ENCODE measurements at regions not wholly inside any gene's neighbourhood (a gene's known extent, or its start where the extent isn't known, plus 50 kb on each side); places are given as distances from the start of the nearest gene placed in this dataset.
"Not testable (repeated sequence)": the region's sequence is repeated elsewhere in the genome, so short reads cannot be mapped to it uniquely, and the experiment has no call there.

DNA sequence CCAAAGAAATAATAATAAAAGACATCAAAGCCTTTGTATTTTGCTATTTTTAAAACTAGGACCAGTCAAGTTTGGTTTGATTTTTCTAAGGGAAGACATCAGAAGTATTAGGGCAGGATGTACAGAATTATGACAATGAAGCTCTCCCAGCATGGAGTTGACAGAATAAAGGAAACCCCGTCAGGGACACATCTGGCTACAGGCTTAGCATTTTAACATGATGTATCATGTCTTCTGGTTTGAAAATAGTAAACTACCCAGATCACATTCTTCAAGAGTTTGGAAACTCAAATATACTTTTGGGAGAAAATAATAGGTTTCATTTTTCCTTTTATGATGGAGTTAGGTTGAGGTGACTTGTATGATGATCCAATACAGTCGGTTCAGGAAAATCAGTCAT, 552.0 kb upstream of the CDH2 start:
- no peak for ATAC-seq
- TF ChIP-seq ZC3H10 (CRISPR knock-in tag; IDR thresholded peaks at IDR 0.05) = no peak

DNA sequence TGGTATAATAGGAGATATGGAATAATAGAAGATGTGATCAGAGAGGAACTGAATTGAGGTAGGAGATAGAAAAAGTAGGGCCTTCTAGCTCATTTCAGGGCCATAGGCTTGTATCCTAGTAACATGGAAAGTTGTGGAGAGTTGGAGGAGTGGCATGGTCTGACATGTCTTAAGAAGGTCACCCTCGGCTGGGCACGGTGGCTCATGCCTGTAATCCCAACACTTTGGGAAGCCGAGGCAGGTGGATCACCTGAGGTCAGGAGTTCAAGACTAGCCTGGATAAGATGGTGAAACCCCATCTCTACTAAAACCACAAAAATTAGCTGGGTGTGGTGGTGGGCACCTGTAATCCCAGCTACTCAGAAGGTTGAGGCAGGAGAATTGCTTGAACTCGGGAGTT, 550.3 kb upstream of the CDH2 start:
- ATAC-seq = not testable (repeated sequence)

DNA sequence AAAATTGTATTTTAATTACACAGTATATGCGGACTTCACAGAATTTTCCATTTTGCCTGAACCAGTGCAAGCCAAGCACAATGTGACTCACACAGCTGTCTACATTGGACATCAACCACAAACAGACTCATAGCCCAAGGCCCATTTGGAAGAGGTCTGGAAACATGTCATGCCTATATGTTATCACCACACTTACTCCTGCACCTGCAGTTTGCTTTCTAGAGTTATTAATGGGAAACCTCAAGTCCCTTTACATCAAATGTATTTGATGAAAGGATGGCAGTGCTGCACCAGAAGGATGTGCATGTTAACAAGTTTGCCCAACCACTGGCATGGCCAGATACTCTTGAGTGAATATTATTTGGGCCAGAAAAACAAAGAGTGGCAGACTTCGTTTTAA, 548.9 kb upstream of the CDH2 start:
- TF ChIP-seq TOX (CRISPR knock-in tag; IDR thresholded peaks at IDR 0.05; ENCODE audit: borderline replicate concordance) (no peak), ARNTL (CRISPR knock-in tag; IDR thresholded peaks at IDR 0.05; ENCODE audit: borderline replicate concordance, low read depth) (no peak), OSR1 (CRISPR knock-in tag; IDR thresholded peaks at IDR 0.05) (no peak), PPARA (CRISPR knock-in tag; IDR thresholded peaks at IDR 0.05; ENCODE audit: borderline replicate concordance) (no peak), BACH2 (CRISPR knock-in tag; IDR thresholded peaks at IDR 0.05; ENCODE audit: borderline replicate concordance) (no peak), ZNF565 (CRISPR knock-in tag; conservative IDR thresholded peaks at IDR 0.05; ENCODE audit: low read depth) (no peak), GLIS3 (CRISPR knock-in tag; IDR thresholded peaks at IDR 0.05) (no peak), ZNF70 (CRISPR knock-in tag; IDR thresholded peaks at IDR 0.05) (no peak), SNAI2 (CRISPR knock-in tag; IDR thresholded peaks at IDR 0.05) (no peak), TCF4 (CRISPR knock-in tag; IDR thresholded peaks at IDR 0.05; ENCODE audit: borderline replicate concordance) (no peak), ISL1 (CRISPR knock-in tag; IDR thresholded peaks at IDR 0.05) (no peak), ZFP3 (CRISPR knock-in tag; IDR thresholded peaks at IDR 0.05) (no peak)
- TF ChIP-seq, protein P1, sequence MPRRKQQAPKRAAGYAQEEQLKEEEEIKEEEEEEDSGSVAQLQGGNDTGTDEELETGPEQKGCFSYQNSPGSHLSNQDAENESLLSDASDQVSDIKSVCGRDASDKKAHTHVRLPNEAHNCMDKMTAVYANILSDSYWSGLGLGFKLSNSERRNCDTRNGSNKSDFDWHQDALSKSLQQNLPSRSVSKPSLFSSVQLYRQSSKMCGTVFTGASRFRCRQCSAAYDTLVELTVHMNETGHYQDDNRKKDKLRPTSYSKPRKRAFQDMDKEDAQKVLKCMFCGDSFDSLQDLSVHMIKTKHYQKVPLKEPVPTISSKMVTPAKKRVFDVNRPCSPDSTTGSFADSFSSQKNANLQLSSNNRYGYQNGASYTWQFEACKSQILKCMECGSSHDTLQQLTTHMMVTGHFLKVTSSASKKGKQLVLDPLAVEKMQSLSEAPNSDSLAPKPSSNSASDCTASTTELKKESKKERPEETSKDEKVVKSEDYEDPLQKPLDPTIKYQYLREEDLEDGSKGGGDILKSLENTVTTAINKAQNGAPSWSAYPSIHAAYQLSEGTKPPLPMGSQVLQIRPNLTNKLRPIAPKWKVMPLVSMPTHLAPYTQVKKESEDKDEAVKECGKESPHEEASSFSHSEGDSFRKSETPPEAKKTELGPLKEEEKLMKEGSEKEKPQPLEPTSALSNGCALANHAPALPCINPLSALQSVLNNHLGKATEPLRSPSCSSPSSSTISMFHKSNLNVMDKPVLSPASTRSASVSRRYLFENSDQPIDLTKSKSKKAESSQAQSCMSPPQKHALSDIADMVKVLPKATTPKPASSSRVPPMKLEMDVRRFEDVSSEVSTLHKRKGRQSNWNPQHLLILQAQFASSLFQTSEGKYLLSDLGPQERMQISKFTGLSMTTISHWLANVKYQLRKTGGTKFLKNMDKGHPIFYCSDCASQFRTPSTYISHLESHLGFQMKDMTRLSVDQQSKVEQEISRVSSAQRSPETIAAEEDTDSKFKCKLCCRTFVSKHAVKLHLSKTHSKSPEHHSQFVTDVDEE (CRISPR knock-in tag; IDR thresholded peaks at IDR 0.05) = no peak
- TF ChIP-seq, protein P2, sequence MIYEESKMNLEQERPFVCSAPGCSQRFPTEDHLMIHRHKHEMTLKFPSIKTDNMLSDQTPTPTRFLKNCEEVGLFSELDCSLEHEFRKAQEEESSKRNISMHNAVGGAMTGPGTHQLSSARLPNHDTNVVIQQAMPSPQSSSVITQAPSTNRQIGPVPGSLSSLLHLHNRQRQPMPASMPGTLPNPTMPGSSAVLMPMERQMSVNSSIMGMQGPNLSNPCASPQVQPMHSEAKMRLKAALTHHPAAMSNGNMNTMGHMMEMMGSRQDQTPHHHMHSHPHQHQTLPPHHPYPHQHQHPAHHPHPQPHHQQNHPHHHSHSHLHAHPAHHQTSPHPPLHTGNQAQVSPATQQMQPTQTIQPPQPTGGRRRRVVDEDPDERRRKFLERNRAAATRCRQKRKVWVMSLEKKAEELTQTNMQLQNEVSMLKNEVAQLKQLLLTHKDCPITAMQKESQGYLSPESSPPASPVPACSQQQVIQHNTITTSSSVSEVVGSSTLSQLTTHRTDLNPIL (CRISPR knock-in tag; IDR thresholded peaks at IDR 0.05; ENCODE audit: low read depth) = no peak
- TF ChIP-seq, protein P3, sequence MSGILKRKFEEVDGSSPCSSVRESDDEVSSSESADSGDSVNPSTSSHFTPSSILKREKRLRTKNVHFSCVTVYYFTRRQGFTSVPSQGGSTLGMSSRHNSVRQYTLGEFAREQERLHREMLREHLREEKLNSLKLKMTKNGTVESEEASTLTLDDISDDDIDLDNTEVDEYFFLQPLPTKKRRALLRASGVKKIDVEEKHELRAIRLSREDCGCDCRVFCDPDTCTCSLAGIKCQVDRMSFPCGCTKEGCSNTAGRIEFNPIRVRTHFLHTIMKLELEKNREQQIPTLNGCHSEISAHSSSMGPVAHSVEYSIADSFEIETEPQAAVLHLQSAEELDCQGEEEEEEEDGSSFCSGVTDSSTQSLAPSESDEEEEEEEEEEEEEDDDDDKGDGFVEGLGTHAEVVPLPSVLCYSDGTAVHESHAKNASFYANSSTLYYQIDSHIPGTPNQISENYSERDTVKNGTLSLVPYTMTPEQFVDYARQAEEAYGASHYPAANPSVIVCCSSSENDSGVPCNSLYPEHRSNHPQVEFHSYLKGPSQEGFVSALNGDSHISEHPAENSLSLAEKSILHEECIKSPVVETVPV (CRISPR knock-in tag; IDR thresholded peaks at IDR 0.05) = no peak
- no peak for ATAC-seq

DNA sequence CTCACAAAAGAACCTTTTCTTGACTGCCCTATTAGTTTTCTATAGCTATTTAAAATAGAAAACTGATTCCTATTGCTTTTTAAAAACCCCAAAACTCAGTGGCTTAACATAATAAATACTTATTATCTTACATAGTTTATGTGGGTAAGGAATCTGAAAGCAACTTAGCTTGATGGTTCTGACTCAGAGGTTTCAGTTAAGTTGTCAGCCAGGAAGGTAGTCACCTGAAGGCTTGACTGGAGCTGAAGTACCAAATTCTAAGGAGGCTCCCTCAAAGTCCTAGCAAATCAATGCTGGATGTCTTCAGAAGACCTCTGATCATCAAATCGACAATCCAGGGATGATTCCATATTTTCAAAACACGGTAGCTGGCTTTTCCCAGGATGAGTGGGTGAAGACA, 546.6 kb upstream of the CDH2 start:
- no peak for ATAC-seq
- TF ChIP-seq ZNF70 (CRISPR knock-in tag; IDR thresholded peaks at IDR 0.05) (no peak), ARNTL (CRISPR knock-in tag; IDR thresholded peaks at IDR 0.05; ENCODE audit: borderline replicate concordance, low read depth) (no peak), RARB (CRISPR knock-in tag; IDR thresholded peaks at IDR 0.05) (no peak), ZC3H10 (CRISPR knock-in tag; IDR thresholded peaks at IDR 0.05) (no peak), PPARA (CRISPR knock-in tag; IDR thresholded peaks at IDR 0.05; ENCODE audit: borderline replicate concordance) (no peak), ZNF565 (CRISPR knock-in tag; conservative IDR thresholded peaks at IDR 0.05; ENCODE audit: low read depth) (no peak), GLIS3 (CRISPR knock-in tag; IDR thresholded peaks at IDR 0.05) (no peak), TCF4 (CRISPR knock-in tag; IDR thresholded peaks at IDR 0.05; ENCODE audit: borderline replicate concordance) (no peak), ZNF8 (CRISPR knock-in tag; IDR thresholded peaks at IDR 0.05) (no peak), ZFP30 (CRISPR knock-in tag; IDR thresholded peaks at IDR 0.05) (no peak), ZFP3 (CRISPR knock-in tag; IDR thresholded peaks at IDR 0.05) (no peak), CSDC2 (CRISPR knock-in tag; IDR thresholded peaks at IDR 0.05) (no peak), BACH2 (CRISPR knock-in tag; IDR thresholded peaks at IDR 0.05; ENCODE audit: borderline replicate concordance) (no peak)
- TF ChIP-seq, protein P2 (CRISPR knock-in tag; IDR thresholded peaks at IDR 0.05; ENCODE audit: low read depth) = no peak
- TF ChIP-seq, protein P1 (CRISPR knock-in tag; IDR thresholded peaks at IDR 0.05) = no peak
- TF ChIP-seq, protein P4, sequence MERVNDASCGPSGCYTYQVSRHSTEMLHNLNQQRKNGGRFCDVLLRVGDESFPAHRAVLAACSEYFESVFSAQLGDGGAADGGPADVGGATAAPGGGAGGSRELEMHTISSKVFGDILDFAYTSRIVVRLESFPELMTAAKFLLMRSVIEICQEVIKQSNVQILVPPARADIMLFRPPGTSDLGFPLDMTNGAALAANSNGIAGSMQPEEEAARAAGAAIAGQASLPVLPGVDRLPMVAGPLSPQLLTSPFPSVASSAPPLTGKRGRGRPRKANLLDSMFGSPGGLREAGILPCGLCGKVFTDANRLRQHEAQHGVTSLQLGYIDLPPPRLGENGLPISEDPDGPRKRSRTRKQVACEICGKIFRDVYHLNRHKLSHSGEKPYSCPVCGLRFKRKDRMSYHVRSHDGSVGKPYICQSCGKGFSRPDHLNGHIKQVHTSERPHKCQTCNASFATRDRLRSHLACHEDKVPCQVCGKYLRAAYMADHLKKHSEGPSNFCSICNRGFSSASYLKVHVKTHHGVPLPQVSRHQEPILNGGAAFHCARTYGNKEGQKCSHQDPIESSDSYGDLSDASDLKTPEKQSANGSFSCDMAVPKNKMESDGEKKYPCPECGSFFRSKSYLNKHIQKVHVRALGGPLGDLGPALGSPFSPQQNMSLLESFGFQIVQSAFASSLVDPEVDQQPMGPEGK (CRISPR knock-in tag; IDR thresholded peaks at IDR 0.05; ENCODE audit: borderline replicate concordance) = no peak
- TF ChIP-seq, protein P5, sequence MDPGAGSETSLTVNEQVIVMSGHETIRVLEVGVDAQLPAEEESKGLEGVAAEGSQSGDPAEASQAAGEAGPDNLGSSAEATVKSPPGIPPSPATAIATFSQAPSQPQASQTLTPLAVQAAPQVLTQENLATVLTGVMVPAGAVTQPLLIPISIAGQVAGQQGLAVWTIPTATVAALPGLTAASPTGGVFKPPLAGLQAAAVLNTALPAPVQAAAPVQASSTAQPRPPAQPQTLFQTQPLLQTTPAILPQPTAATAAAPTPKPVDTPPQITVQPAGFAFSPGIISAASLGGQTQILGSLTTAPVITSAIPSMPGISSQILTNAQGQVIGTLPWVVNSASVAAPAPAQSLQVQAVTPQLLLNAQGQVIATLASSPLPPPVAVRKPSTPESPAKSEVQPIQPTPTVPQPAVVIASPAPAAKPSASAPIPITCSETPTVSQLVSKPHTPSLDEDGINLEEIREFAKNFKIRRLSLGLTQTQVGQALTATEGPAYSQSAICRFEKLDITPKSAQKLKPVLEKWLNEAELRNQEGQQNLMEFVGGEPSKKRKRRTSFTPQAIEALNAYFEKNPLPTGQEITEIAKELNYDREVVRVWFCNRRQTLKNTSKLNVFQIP (CRISPR knock-in tag; IDR thresholded peaks at IDR 0.05; ENCODE audit: borderline replicate concordance, low read depth) = no peak

Measured in SK-N-SH treated with all-trans-retinoic acid at 6 μM for 48 hours (cell line).